T-helper 1 cell treated with Interleukin-12 subunit alpha and Interleukin-12 subunit beta and Interleukin-4 antibody, amounts not matched to agents 30 μg/mL and 1 μg/mL, for 36 hours (primary cell): ENCODE measurements at regions not wholly inside any gene's neighbourhood (a gene's known extent, or its start where the extent isn't known, plus 50 kb on each side); places are given as distances from the start of the nearest gene placed in this dataset.

Source experiments
- H3K27ac Mint-ChIP-seq: one replicate; pipeline ENCODE4 v1.8.0; 2021; ENCODE audit warnings: mild to moderate bottlenecking, mixed read lengths
- H3K27me3 Mint-ChIP-seq: one replicate; pipeline ENCODE4 v1.8.0; 2021; ENCODE audit warnings: low read depth, mixed read lengths
- H3K36me3 Mint-ChIP-seq: one replicate; pipeline ENCODE4 v1.8.0; 2021; ENCODE audit warnings: low read depth, mixed read lengths
- H3K4me1 Mint-ChIP-seq: one replicate; pipeline ENCODE4 v1.8.0; 2021; ENCODE audit warnings: low read depth, mixed read lengths
- H3K4me3 Mint-ChIP-seq: one replicate; pipeline ENCODE4 v1.8.0; 2021; ENCODE audit warnings: mild to moderate bottlenecking, moderate library complexity, mixed read lengths
- H3K9me3 Mint-ChIP-seq: one replicate; pipeline ENCODE4 v1.8.0; 2021; ENCODE audit warnings: mixed read lengths

DNA sequence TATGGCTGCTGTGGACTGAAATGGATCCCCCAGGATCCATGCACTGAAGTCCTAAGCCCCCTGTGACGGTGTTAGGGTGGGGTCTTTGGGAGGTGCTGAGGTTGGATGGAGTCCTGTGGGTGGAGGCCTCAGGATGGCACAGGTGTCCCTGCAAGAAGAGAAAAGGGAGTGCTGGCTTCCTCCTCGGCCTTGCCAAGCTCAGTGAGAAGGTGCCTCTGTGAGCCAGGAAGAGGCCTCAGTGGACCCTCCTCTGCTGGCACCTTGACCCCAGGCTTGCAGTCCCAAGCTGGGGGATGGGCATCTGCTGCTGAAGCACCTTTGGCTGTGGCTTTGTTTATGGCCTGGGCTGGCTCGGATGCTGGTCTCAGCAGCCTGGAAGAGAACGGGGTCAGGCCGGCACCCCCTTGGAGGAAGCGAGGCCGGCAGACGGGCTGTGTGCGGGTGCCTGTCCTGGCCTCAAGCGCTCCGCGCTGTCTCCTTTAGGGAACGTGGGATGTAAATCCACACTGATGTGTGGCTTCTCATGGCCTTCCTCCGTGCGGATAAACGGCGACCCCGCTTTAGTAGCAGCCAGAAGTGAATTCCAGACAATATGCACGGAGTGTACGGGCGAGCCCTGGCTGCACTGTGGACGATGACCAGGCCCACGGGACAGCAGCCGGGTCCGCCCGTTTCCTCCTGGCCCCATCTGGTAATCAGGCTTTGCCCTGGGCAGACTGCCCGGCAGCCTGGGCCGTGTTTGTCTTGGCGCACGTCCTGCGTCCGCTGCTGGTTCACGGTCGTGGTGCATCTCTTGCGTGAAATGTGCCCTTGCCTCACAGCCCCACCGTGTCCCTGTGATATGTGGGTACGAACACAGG, 182.6 kb downstream of the ERMARD start:
- no peaks in the 10 kb centered on the region for H3K4me1 Mint-ChIP-seq
- no peak overlapping the region for H3K27ac Mint-ChIP-seq
- no peaks in the 10 kb centered on the region for H3K27me3 Mint-ChIP-seq
- H3K4me3 Mint-ChIP-seq = no peak overlapping the region
- H3K9me3 Mint-ChIP-seq = no peaks in the 10 kb centered on the region
- no peaks in the 10 kb centered on the region for H3K36me3 Mint-ChIP-seq

DNA sequence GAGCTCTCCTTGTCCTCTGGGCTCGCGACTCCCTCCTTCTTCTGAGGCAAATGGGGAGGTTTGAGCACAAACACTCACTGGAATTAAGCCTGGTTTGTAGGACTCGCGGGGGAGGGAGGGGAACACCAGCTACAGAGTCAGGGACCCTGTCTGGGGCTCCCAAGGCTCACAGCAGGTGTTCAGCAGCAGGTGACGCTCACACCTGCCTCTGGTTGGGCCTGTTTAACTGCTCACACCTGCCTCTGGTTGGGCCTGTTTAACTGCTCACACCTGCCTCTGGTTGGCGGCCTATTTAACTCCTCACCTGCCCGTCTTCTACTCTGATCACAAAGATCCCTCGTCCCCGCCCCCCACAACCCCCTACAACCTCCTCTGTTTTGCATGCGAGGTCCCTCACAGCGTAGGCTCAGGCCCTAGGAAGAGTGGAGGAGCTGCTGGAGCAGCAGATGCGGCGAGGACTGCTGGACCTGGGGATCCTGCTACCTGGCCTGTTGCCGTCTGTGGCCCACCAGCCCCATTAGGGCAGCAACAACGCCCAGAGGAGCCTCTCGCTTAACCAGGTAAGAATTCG, 181.9 kb downstream of the ERMARD start:
- Mint-ChIP-seq H3K4me1 (no peaks in the 10 kb centered on the region), H3K36me3 (no peaks in the 10 kb centered on the region), H3K4me3 (no peak overlapping the region), H3K27ac (no peak overlapping the region), H3K27me3 (no peaks in the 10 kb centered on the region), H3K9me3 (peaks cover 3% of the 10 kb centered on the region)

DNA sequence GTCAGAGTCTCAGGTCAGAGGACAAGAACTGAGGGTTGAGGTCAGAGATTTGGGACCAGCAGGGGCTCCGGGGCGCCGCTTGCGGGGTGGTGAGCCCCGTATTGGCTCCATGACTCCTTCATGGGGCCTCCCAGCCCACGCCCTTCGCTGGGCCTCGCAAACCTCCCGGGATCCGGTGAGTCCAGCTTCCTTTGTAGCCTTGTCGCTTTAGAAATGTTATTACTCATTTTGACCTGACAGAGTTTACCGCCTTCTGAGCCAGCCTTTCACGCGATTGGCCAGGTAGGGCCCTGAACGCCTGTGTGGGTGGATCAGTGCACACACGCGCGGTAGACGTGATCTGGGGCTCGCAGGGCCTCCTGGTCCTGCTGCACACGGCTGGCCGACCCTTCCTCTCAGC, 181.1 kb downstream of the ERMARD start:
- Mint-ChIP-seq H3K4me1 (no peaks in the 10 kb centered on the region), H3K27me3 (no peaks in the 10 kb centered on the region), H3K27ac (no peak overlapping the region), H3K36me3 (no peaks in the 10 kb centered on the region), H3K9me3 (peaks cover 3% of the 10 kb centered on the region), H3K4me3 (no peak overlapping the region)

DNA sequence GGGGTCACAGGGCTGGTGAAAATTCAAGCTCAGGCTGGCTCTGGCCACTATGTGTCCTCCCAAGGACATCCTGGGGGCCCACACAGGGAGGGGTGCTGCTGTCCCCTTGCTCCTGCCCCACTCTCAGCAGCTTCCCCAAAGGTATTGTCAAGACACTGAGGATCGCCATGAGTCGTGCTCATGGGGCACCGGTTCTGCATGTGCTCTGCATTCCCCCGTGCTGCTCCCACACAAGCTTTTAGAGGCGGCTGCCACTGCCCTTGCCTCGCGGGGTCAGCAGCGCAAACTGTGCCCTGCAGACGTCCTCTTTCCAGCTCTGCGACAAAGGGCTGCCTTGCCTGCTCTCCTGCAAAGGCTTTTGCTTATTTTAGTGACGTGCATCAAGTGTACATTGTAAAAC, 179.8 kb downstream of the ERMARD start:
- Mint-ChIP-seq H3K4me3 (no peak overlapping the region), H3K4me1 (no peaks in the 10 kb centered on the region), H3K27ac (no peak overlapping the region), H3K36me3 (no peaks in the 10 kb centered on the region), H3K9me3 (peaks cover 3% of the 10 kb centered on the region), H3K27me3 (no peaks in the 10 kb centered on the region)

DNA sequence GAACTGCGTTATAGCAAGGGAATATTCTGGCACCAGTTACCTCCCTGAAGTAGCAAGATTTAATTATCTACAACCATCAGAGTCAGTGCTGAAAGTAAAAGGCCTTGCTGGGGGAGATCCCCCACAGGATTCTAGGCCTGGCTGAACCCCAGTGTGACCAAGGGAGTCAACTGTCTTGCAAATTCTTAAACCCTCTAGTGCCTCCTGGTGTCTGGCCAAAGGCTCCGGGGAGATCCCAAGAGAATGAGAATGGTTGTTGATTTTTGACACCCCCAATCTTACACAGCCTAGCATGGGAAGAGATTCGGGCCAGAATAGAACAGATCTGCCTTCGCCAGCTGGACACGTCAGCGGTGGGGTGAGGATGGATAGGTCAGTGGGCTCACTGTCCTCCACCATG, 179.4 kb downstream of the ERMARD start:
- Mint-ChIP-seq H3K9me3 (peaks cover 3% of the 10 kb centered on the region), H3K36me3 (no peaks in the 10 kb centered on the region), H3K4me3 (no peak overlapping the region), H3K4me1 (no peaks in the 10 kb centered on the region), H3K27me3 (no peaks in the 10 kb centered on the region), H3K27ac (no peak overlapping the region)

DNA sequence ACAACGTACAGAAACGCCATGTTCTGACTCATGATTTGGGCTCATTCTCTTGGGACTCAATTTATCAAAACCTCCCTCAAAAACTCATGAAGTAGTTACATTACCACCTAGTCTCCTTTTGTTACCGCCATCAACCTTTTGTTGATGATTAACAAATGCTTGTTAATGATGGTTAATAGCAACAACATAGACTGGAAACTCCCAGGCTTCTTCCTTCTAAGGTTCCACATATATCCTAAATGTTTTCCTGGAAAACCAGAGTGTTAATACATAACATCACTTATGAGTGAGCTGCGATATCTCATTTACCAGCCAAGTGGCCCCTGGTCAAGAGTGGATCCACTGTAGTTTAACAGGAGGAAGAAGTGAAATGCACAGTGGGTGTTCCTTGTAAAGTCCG, 176.3 kb downstream of the ERMARD start:
- H3K4me3 Mint-ChIP-seq = no peak overlapping the region

DNA sequence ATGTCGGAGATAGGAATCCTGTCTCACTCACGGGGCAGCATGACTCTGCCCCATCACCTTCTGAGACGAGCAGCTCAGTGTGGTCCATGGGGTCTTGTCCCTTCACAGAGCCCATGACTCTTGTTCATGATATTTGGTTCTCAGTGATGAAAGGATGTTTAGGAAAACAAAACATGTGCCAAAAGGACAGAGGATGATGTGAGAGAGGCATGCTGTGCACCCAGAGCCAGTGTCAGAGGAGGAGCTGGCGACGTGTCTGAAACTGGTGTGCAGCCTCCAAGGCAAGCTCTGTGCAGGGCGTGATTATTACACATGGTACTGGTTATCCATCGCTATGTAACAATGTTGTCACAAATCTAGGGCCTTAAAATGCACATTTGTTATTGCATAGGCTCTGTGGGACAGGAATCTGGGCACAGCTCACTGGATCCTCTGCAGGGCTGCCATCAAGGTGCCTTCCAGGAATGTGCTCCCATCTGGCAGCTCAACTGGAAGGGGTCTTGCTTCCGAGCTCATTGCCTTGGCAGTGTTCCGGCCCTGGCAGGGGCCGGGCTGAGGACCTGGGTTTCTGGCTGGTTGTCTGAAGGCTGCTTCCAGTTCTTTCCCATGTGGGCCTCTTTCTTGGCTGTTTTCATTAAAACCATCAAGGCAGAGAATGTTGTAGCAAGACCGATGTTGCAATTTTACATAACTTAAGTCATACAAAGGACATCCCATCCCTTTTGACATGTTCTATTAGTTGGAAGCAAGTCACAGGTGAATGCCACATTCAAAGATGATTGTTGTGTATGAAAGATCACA, 175.4 kb downstream of the ERMARD start:
- H3K9me3 Mint-ChIP-seq = peaks cover 3% of the 10 kb centered on the region
- H3K4me3 Mint-ChIP-seq = no peak overlapping the region
- no peak overlapping the region for H3K27ac Mint-ChIP-seq
- no peaks in the 10 kb centered on the region for H3K36me3 Mint-ChIP-seq
- no peaks in the 10 kb centered on the region for H3K4me1 Mint-ChIP-seq
- H3K27me3 Mint-ChIP-seq = no peaks in the 10 kb centered on the region

More for the DNA sequence above, 176.3 kb downstream of the ERMARD start:
- H3K9me3 Mint-ChIP-seq = peaks cover 3% of the 10 kb centered on the region
- no peaks in the 10 kb centered on the region for H3K4me1 Mint-ChIP-seq
- no peaks in the 10 kb centered on the region for H3K27me3 Mint-ChIP-seq
- H3K27ac Mint-ChIP-seq = no peak overlapping the region
- H3K36me3 Mint-ChIP-seq = no peaks in the 10 kb centered on the region

DNA sequence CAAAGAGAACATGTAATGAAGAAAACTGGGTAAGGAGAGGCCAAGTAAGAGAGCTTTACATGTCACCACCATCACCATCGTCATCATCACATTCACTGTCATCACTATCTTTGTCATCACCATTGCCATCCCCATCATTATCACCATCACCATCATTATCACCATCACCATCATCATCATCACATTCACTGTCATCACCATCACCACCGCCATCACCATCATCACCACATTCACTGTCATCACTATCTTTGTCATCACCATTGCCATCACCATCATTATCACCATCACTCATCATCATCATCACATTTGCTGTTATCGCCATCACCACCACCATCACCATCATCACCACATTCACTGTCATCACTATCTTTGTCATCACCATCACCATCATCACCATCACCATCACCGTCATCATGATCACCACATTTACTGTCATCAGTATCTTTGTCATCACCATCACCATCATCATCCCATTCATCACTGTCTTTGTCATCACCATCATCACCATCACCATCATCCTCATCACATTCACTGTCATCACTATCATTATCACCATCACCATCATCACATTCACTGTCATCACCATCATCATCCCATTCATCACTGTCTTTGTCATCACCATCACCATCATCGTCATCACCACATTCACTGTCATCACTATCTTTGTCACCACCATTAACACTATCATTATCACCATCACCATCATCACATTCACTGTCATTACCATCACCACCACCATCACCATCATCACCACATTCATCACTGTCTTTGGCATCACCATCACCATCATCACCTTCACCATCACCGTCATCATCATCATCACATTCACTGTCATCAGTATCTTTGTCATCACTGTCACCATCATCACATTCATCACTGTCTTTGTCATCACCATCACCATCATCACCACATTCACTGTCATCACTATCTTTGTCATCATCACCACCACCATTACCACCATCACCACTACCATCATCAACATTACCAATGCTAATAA, 172.3 kb downstream of the ERMARD start:
- Mint-ChIP-seq H3K4me3 (no peak overlapping the region), H3K4me1 (no peaks in the 10 kb centered on the region), H3K9me3 (peaks cover 4% of the 10 kb centered on the region), H3K27ac (no peak overlapping the region), H3K36me3 (no peaks in the 10 kb centered on the region), H3K27me3 (no peaks in the 10 kb centered on the region)

DNA sequence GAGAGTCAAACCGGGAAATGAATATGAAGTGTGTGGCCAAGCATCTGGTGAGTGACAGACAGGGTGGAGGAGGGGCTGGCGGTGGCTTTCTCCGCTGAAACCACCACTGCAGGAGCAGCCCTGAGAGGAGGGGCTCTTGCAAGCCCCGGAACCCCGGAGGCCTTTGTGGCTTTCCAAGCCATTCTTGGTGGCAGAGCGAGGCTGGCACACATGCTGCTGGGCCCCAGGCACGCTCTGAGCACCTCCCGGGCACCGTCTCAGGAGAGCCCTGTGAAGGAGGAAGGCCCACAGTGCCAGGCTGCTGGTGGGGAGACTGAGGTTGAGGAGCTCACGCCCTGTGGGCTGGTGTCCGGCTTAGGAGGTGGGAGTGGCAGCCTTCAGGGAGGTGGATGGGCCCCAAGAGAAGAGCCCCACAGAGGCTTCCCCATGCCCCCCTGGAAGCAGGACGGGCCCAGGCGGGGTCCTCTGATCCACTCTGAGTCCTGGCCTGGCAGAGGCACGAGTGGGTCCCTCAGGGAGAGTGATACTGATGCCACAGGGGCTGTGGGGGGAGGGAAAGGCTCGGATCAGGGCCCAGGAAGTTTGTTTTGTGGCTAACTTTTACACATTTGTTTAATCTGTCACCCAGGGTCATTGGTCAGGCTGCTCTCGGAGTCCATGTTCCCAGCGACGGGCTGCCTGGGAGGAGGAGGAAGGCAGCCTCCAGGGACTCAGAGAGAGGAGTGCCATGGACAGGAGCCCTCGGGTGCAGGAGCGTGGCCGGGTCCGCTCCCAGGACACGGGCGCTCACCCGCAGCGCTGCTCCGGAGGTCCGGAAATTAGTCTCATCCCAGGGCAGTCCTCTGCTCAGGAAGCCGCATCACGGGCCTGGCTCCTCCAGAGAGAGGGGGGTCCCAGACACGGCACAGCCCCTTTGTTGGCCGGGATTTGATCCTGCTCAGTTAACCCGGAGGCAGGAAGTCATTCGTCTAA, 170.7 kb downstream of the ERMARD start:
- Mint-ChIP-seq H3K9me3 (peaks cover 13% of the 10 kb centered on the region), H3K4me1 (no peaks in the 10 kb centered on the region), H3K27ac (no peak overlapping the region), H3K27me3 (no peaks in the 10 kb centered on the region), H3K4me3 (no peak overlapping the region), H3K36me3 (no peaks in the 10 kb centered on the region)

DNA sequence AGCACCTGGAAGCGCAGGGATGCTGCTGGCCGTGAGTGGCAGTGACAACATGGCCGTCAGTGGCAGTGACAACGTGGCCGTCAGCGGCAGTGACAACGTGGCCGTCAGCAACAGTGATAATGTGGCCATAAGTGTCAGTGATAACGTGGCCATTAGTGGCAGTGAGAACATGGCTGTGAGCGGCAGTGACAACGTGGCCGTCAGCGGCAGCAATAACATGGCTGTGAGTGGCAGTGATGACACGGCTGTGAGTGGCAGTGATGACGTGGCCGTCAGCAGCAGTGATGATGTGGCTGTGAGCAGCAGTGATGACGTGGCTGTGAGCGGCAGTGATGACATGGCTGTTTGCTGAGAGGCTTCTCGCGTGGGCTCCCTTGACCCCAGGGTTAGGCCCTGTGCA, 169.8 kb downstream of the ERMARD start:
- no peak overlapping the region for H3K4me3 Mint-ChIP-seq
- no peaks in the 10 kb centered on the region for H3K27me3 Mint-ChIP-seq
- peaks cover 13% of the 10 kb centered on the region for H3K9me3 Mint-ChIP-seq
- no peaks in the 10 kb centered on the region for H3K4me1 Mint-ChIP-seq
- no peaks in the 10 kb centered on the region for H3K36me3 Mint-ChIP-seq
- H3K27ac Mint-ChIP-seq = no peak overlapping the region

DNA sequence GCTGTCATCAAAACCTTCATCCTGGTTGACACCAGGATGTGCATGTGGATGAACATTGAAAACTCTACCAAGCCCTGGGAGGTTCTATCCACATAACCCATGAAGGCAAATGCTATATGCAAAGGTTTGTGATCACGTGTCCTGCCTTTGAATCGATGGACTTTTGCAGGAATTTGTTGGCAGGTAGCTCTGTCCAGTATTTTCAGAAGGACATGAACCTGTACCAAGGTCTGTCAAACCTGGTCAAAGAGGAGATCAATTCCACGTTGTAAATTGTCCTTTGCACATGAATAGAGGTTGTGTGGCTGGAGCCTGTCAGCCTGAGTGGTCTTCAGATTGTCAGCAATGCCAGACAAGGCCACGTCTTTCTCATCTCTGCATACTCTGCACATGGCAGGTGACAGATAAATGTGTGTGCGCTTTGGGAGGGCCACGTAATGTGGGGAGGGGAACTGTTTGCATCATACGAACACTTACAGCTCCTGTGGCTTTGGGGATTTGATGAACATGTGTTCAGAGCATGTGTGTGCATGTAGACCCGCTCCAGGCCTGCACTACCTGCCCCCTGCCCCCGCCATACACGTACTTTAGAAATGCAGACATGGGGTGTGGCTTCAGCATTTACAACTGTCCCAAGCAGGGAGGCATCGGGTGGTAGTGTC, 169.1 kb downstream of the ERMARD start:
- H3K27ac Mint-ChIP-seq = no peak overlapping the region
- H3K4me3 Mint-ChIP-seq = no peak overlapping the region
- no peaks in the 10 kb centered on the region for H3K4me1 Mint-ChIP-seq
- no peaks in the 10 kb centered on the region for H3K36me3 Mint-ChIP-seq
- peaks cover 13% of the 10 kb centered on the region for H3K9me3 Mint-ChIP-seq
- H3K27me3 Mint-ChIP-seq = no peaks in the 10 kb centered on the region

DNA sequence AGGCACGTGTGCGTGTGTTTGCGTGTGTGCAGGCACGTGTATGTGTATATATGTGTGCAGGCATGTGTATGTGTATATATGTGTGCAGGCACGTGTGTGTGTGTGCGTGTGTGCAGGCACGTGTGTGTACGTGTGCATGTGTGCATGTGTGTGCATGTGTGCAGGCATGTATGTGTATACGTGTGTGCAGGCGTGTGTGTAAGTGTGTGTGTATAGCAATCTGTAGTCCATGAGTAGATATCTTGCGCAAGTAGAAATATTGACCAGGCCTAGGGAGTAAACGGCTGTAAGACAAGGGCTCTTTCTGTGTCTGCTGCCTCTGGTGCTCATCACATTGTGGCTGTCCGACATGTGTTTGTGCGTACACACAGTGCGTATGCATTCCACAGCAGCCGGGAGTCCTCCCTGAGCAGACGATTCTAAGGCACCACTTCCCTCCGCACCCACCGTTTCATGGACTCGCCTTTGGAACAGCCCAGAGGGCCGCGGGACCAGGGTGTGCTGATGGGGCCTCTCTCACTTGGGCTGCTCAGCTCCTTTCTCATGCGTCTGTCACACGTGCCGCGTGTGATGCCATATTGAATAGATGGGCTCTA, 167.6 kb downstream of the ERMARD start:
- no peaks in the 10 kb centered on the region for H3K36me3 Mint-ChIP-seq
- H3K9me3 Mint-ChIP-seq = peaks cover 13% of the 10 kb centered on the region
- no peak overlapping the region for H3K4me3 Mint-ChIP-seq

More for the DNA sequence above, 167.6 kb downstream of the ERMARD start:
- H3K27me3 Mint-ChIP-seq = no peaks in the 10 kb centered on the region
- no peak overlapping the region for H3K27ac Mint-ChIP-seq
- H3K4me1 Mint-ChIP-seq = no peaks in the 10 kb centered on the region
